Activated T-cell treated with anti-CD3 and anti-CD28 coated beads, Interleukin-2, amount 50 U/mL, for 4 hours (primary cell): ENCODE measurements at regions not wholly inside any gene's neighbourhood (a gene's known extent, or its start where the extent isn't known, plus 50 kb on each side); places are given as distances from the start of the nearest gene placed in this dataset.

Experiments
- ATAC-seq, 2 donors: fragments of 200-7000 bp; cut with Tn5 transposase; one replicate each; pipeline ENCODE4 v1.10.0; 2021
- DNase-seq: peaks from one replicate; pipeline ENCODE4 v3.0.0-alpha.2; 2020
- H3K27me3 Mint-ChIP-seq: one replicate; pipeline ENCODE4 v1.8.0; 2021; ENCODE audit warnings: low read depth, mixed read lengths
- H3K36me3 Mint-ChIP-seq: one replicate; pipeline ENCODE4 v1.8.0; 2022; ENCODE audit warnings: mixed read lengths; ENCODE audit not compliant: insufficient read depth
- H3K4me1 Mint-ChIP-seq: one replicate; pipeline ENCODE4 v1.8.0; 2021; ENCODE audit warnings: low read depth, mixed read lengths
- H3K4me3 Mint-ChIP-seq: one replicate; pipeline ENCODE4 v1.8.0; 2021; ENCODE audit warnings: mild to moderate bottlenecking, moderate library complexity, mixed read lengths
- H3K9me3 Mint-ChIP-seq: one replicate; pipeline ENCODE4 v1.8.0; 2021; ENCODE audit warnings: mixed read lengths

DNA sequence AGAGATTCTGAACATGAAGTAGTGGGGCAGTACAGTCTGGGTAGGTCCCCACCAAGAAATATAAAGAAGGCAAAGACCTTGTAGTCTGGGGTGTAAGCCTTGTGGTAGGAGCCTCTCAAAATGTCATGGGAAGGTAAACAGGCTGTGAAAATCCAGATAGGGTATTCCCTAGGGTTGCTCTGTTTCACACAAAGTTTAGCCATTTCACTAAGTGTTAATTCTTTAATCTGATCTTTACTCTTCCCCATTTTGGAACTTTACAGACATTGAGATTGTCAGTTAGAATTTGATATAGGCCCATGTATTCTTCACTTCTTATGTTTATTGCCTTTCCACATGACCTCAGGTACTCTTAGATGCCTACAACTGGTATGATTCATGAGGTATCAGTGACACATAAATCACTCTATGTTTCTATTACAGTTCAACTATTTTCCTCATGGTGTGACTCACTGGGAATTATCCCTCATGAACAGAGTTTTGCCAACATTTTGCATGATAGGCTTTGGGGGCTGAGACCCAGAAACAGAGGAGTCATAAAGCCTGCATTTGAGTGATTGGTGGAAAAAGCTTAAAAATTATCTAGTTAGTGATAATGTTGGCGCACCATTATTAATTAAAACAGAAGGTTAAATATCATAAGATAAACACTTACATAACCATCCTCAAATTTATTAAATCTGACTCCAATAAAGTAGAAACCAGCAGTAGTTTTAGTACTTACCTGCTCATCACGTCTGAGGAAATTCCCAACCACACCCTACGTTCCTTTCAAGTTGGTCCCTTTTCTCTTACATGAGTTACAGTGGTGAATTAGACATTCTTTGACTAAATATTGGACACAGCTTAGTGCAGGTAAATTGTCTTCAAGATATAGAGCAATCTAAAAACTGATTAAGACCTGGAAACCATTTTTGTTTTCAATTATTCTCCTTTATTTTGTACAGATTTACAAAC lies 399.8 kb upstream of the MEF2C start:
- no peak for DNase-seq
- no peak for ATAC-seq
- Mint-ChIP-seq H3K27me3 (no peaks in the 10 kb centered on the region), H3K9me3 (peaks cover 3% of the 10 kb centered on the region), H3K36me3 (no peaks in the 10 kb centered on the region), H3K4me1 (no peaks in the 10 kb centered on the region), H3K4me3 (no peak overlapping the region)

DNA sequence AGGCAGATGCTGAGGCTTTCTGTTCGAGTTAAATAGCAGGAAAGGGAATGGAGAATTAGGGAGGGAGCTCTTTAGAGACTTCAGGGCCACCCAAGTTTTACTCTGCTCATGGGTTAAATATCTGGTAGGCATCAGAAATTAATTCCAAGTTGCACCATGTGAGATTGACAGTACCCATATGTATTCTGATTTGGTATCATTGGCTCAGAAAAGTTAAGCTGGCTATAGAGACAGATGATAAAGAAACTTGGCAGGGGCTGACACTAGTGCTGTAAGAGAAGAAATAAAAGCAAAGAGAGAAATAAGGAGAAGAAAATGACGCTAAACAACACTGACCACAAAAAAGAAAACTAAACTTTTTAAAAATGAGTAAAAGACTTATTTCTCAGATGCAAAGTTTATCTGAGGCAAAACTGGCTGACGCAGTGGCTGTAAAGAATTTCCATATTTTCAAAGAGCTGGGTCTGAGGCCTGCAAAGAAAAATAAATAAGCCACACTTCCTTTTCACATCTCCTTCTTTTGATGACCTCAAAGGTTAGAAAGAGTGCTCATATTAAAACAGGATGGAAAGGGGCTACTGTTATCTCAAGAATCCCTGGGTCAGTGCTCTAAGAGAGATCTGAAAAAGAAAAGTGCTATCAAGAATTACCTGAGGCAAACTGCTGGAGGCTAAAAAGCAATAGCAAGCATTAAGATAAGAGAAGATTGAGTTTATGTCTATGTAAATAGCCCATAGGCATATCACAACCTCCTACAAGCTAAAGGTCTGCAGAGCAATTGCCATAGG lies 399.0 kb upstream of the MEF2C start:
- Mint-ChIP-seq H3K4me1 (no peaks in the 10 kb centered on the region), H3K27me3 (no peaks in the 10 kb centered on the region), H3K4me3 (no peak overlapping the region), H3K9me3 (peaks cover 7% of the 10 kb centered on the region), H3K36me3 (no peaks in the 10 kb centered on the region)
- ATAC-seq (no peak), DNase-seq (no peak)

DNA sequence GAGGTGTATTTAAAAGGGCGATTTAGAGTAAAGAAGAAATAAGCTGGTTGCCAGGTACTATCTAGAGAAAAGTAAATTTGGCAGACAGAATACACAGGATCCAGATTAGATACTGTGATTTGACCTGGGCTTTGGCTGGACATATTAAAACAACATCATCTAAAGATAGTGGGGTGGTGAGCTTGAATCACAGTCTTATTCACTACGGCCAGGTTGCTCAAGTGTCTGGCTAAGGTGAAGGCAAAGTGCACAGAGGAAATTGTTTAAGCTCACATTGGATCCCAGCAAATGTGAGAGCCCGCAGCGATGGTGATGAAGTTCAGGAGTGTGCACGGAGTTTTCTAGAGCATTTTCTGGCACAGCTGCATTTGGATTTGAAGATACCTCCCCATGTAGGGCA lies 398.2 kb upstream of the MEF2C start:
- no peak overlapping the region for H3K4me3 Mint-ChIP-seq
- no peak for DNase-seq
- H3K36me3 Mint-ChIP-seq = no peaks in the 10 kb centered on the region
- no peaks in the 10 kb centered on the region for H3K4me1 Mint-ChIP-seq
- H3K9me3 Mint-ChIP-seq = peaks cover 7% of the 10 kb centered on the region
- no peaks in the 10 kb centered on the region for H3K27me3 Mint-ChIP-seq
- no peak for ATAC-seq

DNA sequence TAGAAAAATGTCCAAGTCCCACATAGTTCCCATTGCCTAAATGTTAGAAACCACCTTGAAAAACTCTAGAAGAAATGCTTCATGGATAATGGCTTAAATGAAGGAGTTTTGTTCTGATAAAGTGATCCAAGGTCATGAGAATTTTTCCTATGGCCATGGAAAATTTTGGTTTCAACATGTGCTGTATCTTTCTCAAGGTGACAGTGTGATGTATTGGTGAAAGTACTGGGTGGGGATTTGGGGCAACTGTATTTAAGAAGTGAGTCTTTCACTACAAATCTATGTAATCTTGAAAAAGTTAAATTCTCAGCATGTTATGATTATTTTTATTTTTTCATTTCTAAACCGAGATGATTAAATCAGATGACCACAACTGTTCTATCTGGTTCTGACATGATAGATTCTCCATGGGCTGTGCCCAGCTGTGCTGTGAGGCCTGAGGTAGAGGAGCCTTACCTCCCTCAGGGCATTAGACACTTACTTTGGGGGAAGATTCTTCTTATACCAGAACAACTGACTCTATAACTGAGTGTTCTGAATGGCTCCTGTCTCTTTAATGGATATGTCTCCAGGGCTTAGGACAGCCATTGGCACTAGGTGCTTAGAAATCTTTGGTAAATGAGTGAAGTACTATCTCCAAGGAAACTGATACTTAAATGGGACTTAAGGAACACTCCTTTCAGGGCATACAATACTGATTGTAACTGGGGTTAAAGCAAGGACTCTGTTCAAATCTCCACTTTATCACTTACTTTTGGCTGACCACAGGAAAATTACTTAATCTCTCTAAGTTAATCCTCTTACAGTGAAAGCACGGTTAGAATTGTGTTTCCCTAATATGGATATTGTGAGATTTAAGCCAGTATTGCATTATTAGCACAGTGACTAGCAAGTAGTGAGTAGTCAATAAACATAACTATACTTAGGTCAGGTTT lies 397.4 kb upstream of the MEF2C start:
- DNase-seq (no peak), ATAC-seq (no peak)
- H3K27me3 Mint-ChIP-seq = no peaks in the 10 kb centered on the region
- H3K4me1 Mint-ChIP-seq = no peaks in the 10 kb centered on the region
- H3K36me3 Mint-ChIP-seq = no peaks in the 10 kb centered on the region
- peaks cover 7% of the 10 kb centered on the region for H3K9me3 Mint-ChIP-seq
- no peak overlapping the region for H3K4me3 Mint-ChIP-seq

DNA sequence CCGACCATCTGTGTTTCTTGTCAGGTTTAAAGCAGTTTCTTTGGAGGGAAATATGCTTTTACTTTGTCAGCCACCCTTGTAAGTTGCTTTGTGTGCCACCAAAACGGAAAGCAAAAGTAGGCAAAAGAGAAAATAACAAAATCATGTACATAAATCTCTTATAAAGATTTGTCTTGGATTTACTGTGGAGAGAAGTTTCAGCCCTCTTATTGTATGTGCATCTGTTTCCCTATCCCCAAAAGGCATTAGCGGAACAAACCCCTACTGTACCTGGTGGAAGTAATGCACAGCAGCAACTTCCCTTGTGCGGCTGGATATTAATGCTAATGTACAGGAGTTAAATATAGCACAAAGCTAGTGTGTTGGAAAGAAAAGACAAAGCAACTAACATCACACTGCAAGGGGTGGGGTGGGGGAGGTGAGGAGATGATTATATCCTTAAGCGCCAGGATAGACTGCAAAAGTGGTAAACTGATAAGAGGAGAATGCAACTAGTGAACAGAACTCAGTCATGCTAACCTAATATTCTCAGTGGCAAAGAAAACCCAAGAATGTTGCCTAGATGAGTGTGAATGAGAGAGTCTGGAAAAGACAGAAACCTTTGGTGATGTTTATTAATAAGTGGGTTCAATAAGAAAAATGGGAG lies 396.5 kb upstream of the MEF2C start:
- H3K4me3 Mint-ChIP-seq = no peak overlapping the region
- ATAC-seq (no peak), DNase-seq (no peak)
- no peaks in the 10 kb centered on the region for H3K4me1 Mint-ChIP-seq
- H3K9me3 Mint-ChIP-seq = peaks cover 6% of the 10 kb centered on the region
- no peaks in the 10 kb centered on the region for H3K27me3 Mint-ChIP-seq
- H3K36me3 Mint-ChIP-seq = no peaks in the 10 kb centered on the region

DNA sequence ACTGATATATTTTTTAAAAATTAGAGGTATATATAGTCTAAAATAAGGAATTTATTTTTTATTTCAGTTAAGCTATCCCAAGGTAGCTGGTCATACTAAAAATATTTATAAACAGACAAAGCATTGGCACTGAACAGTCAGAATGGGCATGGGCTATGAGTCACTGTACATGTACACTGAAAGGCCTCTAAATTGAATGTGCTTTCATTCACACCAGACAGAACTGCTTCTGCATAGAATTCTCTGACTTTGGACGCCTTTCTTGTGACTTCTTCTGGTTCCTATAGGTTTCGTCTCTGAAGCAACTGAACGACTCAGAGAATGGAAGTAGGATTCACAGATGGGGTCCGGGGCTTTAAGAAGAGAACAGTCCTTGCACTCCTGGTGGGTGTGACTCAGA lies 394.8 kb upstream of the MEF2C start:
- no peak for ATAC-seq
- no peaks in the 10 kb centered on the region for H3K4me1 Mint-ChIP-seq
- no peaks in the 10 kb centered on the region for H3K27me3 Mint-ChIP-seq
- H3K9me3 Mint-ChIP-seq = peaks cover 5% of the 10 kb centered on the region
- no peak overlapping the region for H3K4me3 Mint-ChIP-seq
- DNase-seq = no peak
- no peaks in the 10 kb centered on the region for H3K36me3 Mint-ChIP-seq

DNA sequence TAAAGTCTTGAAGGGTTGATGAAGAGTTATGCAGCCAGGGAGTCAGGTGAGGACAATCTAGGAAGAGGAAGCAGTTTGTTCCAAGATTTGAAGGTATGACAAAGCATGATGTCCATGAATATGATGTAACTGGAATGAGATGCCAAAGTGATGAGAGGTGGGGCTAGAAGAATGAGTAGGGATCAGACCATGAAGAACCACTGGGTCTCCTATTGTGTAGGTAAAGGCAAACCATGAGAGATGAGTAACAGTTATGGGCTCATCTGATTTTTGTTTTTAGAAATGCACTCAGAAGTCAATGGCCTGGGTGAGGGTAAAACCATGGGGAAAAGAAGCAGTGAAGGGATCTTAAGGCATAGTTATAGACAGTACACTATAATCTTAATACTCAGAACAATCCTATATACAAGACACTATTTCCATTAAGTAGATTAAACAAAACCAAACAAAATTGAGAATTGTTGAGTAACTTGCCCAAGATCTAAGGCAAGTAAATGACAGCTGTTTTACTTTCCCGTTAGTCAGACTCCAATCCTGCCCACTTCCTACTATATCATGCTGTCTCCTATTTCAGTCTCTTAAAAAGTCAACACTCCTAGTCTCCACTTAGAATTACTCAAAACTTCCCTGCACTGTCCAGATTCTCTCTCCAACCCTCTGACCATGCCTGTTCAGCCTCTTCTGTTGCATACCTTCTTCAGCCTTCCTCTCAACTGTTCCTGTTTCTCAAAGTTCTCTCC lies 393.8 kb upstream of the MEF2C start:
- Mint-ChIP-seq H3K27me3 (no peaks in the 10 kb centered on the region), H3K4me3 (no peak overlapping the region), H3K36me3 (no peaks in the 10 kb centered on the region), H3K9me3 (peaks cover 5% of the 10 kb centered on the region), H3K4me1 (no peaks in the 10 kb centered on the region)
- no peak for ATAC-seq
- no peak for DNase-seq

DNA sequence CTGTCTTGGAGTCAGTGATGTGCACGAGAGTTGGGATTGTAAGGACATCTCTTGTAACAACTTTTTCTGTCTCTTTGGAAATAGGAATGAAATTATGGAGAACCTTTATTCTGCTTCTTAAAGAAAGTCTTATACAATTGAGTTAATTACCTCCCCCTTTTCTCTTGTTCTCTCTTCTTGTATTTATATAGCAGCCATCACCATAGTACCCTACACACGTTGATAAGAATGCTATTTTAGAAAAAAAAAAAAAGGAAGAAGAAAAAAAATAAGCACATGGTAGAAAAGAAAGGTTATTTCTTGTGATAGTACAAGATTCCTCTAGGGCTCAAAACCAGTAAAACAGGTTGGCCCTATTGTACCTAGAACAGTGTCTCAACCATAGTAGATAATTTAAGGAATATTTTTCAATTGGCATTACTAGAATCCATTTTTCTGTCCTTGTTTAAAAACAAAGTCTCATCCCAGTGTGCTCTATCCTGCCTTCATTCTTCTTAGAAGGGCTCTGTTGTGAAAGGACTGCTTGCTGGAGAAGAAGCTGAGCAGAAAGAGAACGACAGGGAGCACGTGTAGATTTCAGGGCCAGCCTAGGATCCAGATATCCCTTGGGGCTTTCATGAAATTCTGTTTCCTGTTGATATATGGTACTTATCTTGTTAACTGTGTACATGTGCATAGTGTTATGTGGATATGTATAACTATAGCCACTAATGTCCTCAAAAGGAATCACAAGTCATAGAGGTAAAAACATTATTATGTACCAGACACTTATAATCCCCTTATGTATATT lies 392.3 kb upstream of the MEF2C start:
- Mint-ChIP-seq H3K4me3 (no peak overlapping the region), H3K27me3 (no peaks in the 10 kb centered on the region), H3K9me3 (peaks cover 5% of the 10 kb centered on the region), H3K4me1 (no peaks in the 10 kb centered on the region), H3K36me3 (no peaks in the 10 kb centered on the region)
- DNase-seq (no peak), ATAC-seq (no peak)

DNA sequence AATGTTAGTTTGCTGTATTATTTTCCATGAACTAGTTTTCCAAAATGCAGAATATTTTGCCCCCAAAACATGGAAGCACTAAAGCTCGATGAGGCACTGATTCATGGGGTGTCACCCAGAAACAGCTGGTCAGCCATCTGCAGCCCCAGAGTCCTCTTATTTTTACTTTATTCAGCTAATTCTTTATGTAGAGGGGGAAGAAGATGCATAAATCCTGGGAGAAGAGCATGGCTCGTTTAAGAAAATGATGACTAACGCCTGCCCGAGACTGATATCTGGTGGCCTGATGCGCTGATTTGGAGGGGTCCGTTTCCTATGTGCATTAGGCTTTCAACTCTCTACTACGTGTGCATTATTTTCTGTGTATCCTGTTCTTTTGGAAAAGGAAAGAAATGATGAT lies 390.3 kb upstream of the MEF2C start:
- Mint-ChIP-seq H3K27me3 (no peaks in the 10 kb centered on the region), H3K36me3 (no peaks in the 10 kb centered on the region), H3K4me3 (no peak overlapping the region), H3K9me3 (peaks cover 5% of the 10 kb centered on the region), H3K4me1 (no peaks in the 10 kb centered on the region)
- DNase-seq (no peak), ATAC-seq (no peak)

DNA sequence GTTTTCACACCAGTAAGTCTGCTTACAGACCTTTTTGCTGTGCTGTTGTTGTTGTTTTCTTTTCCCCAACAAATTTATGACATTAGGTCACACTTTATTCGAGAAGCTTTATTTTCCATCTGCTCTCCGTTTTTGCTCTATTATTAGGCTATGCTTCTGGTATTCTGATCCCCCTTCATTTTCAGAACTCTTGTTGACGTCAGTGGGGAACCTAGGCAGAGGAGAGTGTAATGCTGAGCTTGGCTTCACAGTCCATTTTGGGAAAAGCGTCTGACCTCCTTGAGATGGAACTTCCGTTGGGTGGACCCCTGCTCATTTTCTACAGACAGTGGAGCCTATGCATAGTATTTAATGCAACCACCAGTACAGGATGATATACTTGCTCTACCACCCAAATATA lies 387.9 kb upstream of the MEF2C start:
- ATAC-seq = no peak
- DNase-seq = no peak
- Mint-ChIP-seq H3K4me1 (no peaks in the 10 kb centered on the region), H3K4me3 (no peak overlapping the region), H3K27me3 (no peaks in the 10 kb centered on the region), H3K9me3 (no peaks in the 10 kb centered on the region), H3K36me3 (no peaks in the 10 kb centered on the region)

DNA sequence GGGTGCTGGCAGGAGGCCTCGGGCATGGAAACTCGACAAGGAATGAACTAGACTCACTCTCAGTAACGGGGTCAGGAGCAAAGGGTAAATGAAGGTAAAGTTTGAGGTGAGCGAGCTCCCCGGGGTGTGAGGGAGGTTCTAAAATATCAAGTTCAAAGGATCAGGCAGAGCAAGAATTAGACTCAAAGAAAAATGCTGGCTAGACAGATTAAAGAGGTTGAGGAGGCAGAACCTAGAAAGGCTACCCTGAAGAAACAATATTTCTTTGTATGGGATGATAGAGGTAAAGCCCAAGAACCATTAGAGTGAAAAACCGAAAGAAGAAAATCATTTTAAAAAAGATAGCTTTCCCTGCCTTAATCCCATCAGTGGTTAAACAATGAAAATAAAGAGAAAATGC lies 386.7 kb upstream of the MEF2C start:
- H3K27me3 Mint-ChIP-seq = no peaks in the 10 kb centered on the region
- H3K4me3 Mint-ChIP-seq = no peak overlapping the region
- no peaks in the 10 kb centered on the region for H3K36me3 Mint-ChIP-seq
- no peaks in the 10 kb centered on the region for H3K9me3 Mint-ChIP-seq
- no peak for DNase-seq
- no peaks in the 10 kb centered on the region for H3K4me1 Mint-ChIP-seq
- no peak for ATAC-seq

DNA sequence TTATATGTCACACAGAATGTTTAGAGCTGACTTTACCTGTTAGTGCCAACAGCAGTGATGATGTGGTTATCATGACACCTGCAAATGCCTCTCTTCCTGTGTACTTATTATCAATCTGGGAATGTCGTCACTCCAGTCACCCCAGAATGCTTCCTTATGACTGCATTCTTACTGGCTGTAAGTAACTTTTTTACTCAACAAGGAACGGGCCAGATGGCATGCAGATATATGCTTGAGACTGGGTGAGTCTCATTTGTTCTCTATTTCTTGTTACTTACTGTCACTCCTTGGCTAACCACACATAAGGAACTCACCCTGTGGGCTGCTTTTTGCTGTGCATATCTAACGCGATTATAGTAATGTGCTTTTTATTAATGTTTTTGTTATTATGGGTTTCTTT lies 385.5 kb upstream of the MEF2C start:
- Mint-ChIP-seq H3K36me3 (no peaks in the 10 kb centered on the region), H3K9me3 (no peaks in the 10 kb centered on the region), H3K4me3 (no peak overlapping the region), H3K4me1 (no peaks in the 10 kb centered on the region), H3K27me3 (no peaks in the 10 kb centered on the region)
- ATAC-seq = no peak
- DNase-seq = no peak

DNA sequence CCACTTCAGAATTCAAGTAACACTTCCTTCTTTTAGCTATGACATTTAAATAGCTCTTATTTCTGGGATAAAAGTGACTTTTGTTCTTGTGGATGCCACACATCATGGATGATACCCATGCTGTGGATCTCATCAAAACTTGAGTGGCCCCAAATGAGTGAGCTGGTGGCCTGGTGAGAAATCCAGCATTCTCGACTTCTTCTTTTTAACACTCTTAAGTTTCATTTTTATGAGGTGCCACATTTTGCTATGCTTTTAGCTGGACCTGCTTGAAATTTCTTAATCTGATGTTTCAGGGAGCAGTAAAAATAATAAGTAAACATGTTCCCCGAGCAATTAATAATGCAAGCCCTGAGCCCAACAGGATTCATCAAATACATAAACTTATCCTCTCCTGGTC lies 384.8 kb upstream of the MEF2C start:
- no peak for ATAC-seq
- DNase-seq = no peak
- H3K9me3 Mint-ChIP-seq = no peaks in the 10 kb centered on the region
- no peaks in the 10 kb centered on the region for H3K4me1 Mint-ChIP-seq
- H3K27me3 Mint-ChIP-seq = no peaks in the 10 kb centered on the region
- no peak overlapping the region for H3K4me3 Mint-ChIP-seq
- no peaks in the 10 kb centered on the region for H3K36me3 Mint-ChIP-seq
